SH-SY5Y (cell line): ENCODE measurements at regions not wholly inside any gene's neighbourhood (a gene's known extent, or its start where the extent isn't known, plus 50 kb on each side); places are given as distances from the start of the nearest gene placed in this dataset.

Experiments used
- GATA2 ChIP-seq: IDR thresholded peaks from 2 replicates; pipeline ENCODE4 v1.6.1; 2011; ENCODE audit warnings: mild to moderate bottlenecking, low read depth, low read length
- GATA3 ChIP-seq: IDR thresholded peaks from 2 replicates; pipeline ENCODE4 v1.6.1; 2011; ENCODE audit warnings: low read depth, mild to moderate bottlenecking, low read length, moderate library complexity

GRCh38 chr2:8067784-8068336 lies 614.0 kb upstream of the ID2 start:
- TF ChIP-seq GATA2 (no peak), GATA3 (no peak)
